H9 (cell line): ENCODE measurements at regions not wholly inside any gene's neighbourhood (a gene's known extent, or its start where the extent isn't known, plus 50 kb on each side); places are given as distances from the start of the nearest gene placed in this dataset.

Experiments
- DNase-seq: peaks from one replicate; pipeline ENCODE4 v3.0.0-alpha.2; 2017
- H2AFZ ChIP-seq: one replicate; pipeline ENCODE4 v1.6.1; 2013; ENCODE audit warnings: mild to moderate bottlenecking, low read length, control low read depth, moderate library complexity
- H2AK5ac ChIP-seq: 2 replicates; pipeline ENCODE4 v1.6.1; 2013; ENCODE audit warnings: low read length, control low read depth, mixed read lengths; ENCODE audit not compliant: insufficient read length
- H2BK120ac ChIP-seq: one replicate; pipeline ENCODE4 v1.6.1; 2013; ENCODE audit warnings: low read depth, mild to moderate bottlenecking, low read length, control low read depth, inconsistent platforms; ENCODE audit not compliant: poor library complexity, severe bottlenecking
- H2BK12ac ChIP-seq: 2 replicates; pipeline ENCODE4 v1.6.1; 2013; ENCODE audit warnings: low read length, control low read depth, mixed read lengths, low read depth; ENCODE audit not compliant: insufficient read length
- H2BK15ac ChIP-seq: 2 replicates; pipeline ENCODE4 v1.6.1; 2013; ENCODE audit warnings: low read depth, low read length, control low read depth
- H2BK20ac ChIP-seq: one replicate; pipeline ENCODE4 v1.6.1; 2013; ENCODE audit warnings: low read depth, mild to moderate bottlenecking, low read length, control low read depth, inconsistent platforms; ENCODE audit not compliant: poor library complexity, severe bottlenecking
- H2BK5ac ChIP-seq: 2 replicates; pipeline ENCODE4 v1.6.1; 2013; ENCODE audit warnings: low read length, control low read depth, mixed read lengths; ENCODE audit not compliant: insufficient read length
- H3K14ac ChIP-seq: 2 replicates; pipeline ENCODE4 v1.6.1; 2013; ENCODE audit warnings: low read length, control low read depth; ENCODE audit not compliant: insufficient read depth
- H3K18ac ChIP-seq: 2 replicates; pipeline ENCODE4 v1.6.1; 2013; ENCODE audit warnings: low read depth, mild to moderate bottlenecking, mixed read lengths, low read length, control low read depth; ENCODE audit not compliant: insufficient read length
- H3K23ac ChIP-seq: 2 replicates; pipeline ENCODE4 v1.6.1; 2013; ENCODE audit warnings: low read length, control low read depth, mixed read lengths, low read depth; ENCODE audit not compliant: insufficient read length
- H3K23me2 ChIP-seq: 2 replicates; pipeline ENCODE4 v1.6.1; 2013; ENCODE audit warnings: low read depth, mild to moderate bottlenecking, mixed read lengths, low read length, control low read depth; ENCODE audit not compliant: insufficient read length, poor library complexity, severe bottlenecking
- H3K27ac ChIP-seq: 2 replicates; pipeline ENCODE4 v1.5.1; 2013; ENCODE audit warnings: low read length, control low read depth, mixed read lengths, low read depth; ENCODE audit not compliant: insufficient read length
- H3K27me3 ChIP-seq: 2 replicates; pipeline ENCODE4 v1.6.1; 2013; ENCODE audit warnings: low read length, control low read depth, inconsistent platforms; ENCODE audit not compliant: insufficient read depth
- H3K4ac ChIP-seq: 2 replicates; pipeline ENCODE4 v1.6.1; 2013; ENCODE audit warnings: low read depth, mild to moderate bottlenecking, control low read depth, inconsistent platforms, low read length, moderate library complexity
- H3K4me1 ChIP-seq: 2 replicates; pipeline ENCODE4 v1.6.1; 2013; ENCODE audit warnings: low read length, control low read depth, inconsistent platforms; ENCODE audit not compliant: insufficient read depth
- H3K4me2 ChIP-seq: 2 replicates; pipeline ENCODE4 v1.6.1; 2013; ENCODE audit warnings: low read length, control low read depth, mixed read lengths; ENCODE audit not compliant: insufficient read length, insufficient read depth
- H3K56ac ChIP-seq: 2 replicates; pipeline ENCODE4 v1.6.1; 2013; ENCODE audit warnings: low read depth, mild to moderate bottlenecking, mixed read lengths, low read length, control low read depth; ENCODE audit not compliant: insufficient read length
- H3K79me1 ChIP-seq: 2 replicates; pipeline ENCODE4 v1.6.1; 2013; ENCODE audit warnings: low read depth, mild to moderate bottlenecking, moderate library complexity, low read length, control low read depth, inconsistent platforms; ENCODE audit not compliant: insufficient read depth, poor library complexity, severe bottlenecking
- H3K79me2 ChIP-seq: 2 replicates; pipeline ENCODE4 v1.6.1; 2013; ENCODE audit warnings: low read length, control low read depth, inconsistent platforms; ENCODE audit not compliant: insufficient read depth
- H3K9ac ChIP-seq: 2 replicates; pipeline ENCODE4 v1.6.1; 2013; ENCODE audit warnings: low read length, control low read depth, mixed read lengths; ENCODE audit not compliant: insufficient read length; ENCODE audit errors: extremely low read depth
- H3K9me3 ChIP-seq: one replicate; pipeline ENCODE4 v1.6.1; 2013; ENCODE audit warnings: low read depth, low read length, inconsistent platforms; ENCODE audit not compliant: control insufficient read depth
- H3T11ph ChIP-seq: one replicate; pipeline ENCODE4 v1.6.1; 2013; ENCODE audit warnings: mild to moderate bottlenecking, low read length, control low read depth, inconsistent platforms
- H4K20me1 ChIP-seq: one replicate; pipeline ENCODE4 v1.6.1; 2013; ENCODE audit not compliant: control insufficient read depth, insufficient read length, insufficient read depth
- H4K5ac ChIP-seq: 2 replicates; pipeline ENCODE4 v1.6.1; 2013; ENCODE audit warnings: low read depth, mild to moderate bottlenecking, mixed read lengths, low read length, control low read depth; ENCODE audit not compliant: insufficient read length
- H4K8ac ChIP-seq: replicated peaks from 2 replicates; pipeline ENCODE4 v1.6.1; 2013; ENCODE audit warnings: low read length, control low read depth, mixed read lengths, low read depth; ENCODE audit not compliant: insufficient read length
- H4K91ac ChIP-seq: 2 replicates; pipeline ENCODE4 v1.6.1; 2013; ENCODE audit warnings: low read depth, mild to moderate bottlenecking, moderate library complexity, mixed read lengths, low read length, control low read depth; ENCODE audit not compliant: insufficient read length
- H3K27ac Mint-ChIP-seq, 3 experiments: 2 replicates in 2 of 3; 3 replicates in 1 of 3; pipeline ENCODE4 v1.8.0; 2020 to 2021; ENCODE audit warnings: mixed read lengths in 3 of 3, mild to moderate bottlenecking in 1 of 3, moderate library complexity in 1 of 3
- H3K27me3 Mint-ChIP-seq: 2 replicates; pipeline ENCODE4 v1.8.0; 2021; ENCODE audit warnings: low read depth, mild to moderate bottlenecking, moderate library complexity, mixed read lengths
- H3K36me3 Mint-ChIP-seq, 3 experiments: 2 replicates in 2 of 3; 3 replicates in 1 of 3; pipeline ENCODE4 v1.8.0; 2020 to 2021; ENCODE audit warnings: low read depth in 3 of 3, mixed read lengths in 3 of 3; ENCODE audit not compliant: insufficient read depth in 1 of 3
- H3K4me1 Mint-ChIP-seq, 2 experiments: 2 replicates each; pipeline ENCODE4 v1.8.0; 2020; ENCODE audit warnings: mixed read lengths in 2 of 2
- H3K4me3 Mint-ChIP-seq, 2 experiments: 2 replicates in 1 of 2; 3 replicates in 1 of 2; pipeline ENCODE4 v1.8.0; 2020 to 2021; ENCODE audit warnings: mild to moderate bottlenecking in 2 of 2, mixed read lengths in 2 of 2, moderate library complexity in 1 of 2
- H3K9me3 Mint-ChIP-seq, 2 experiments: 2 replicates in 1 of 2; 3 replicates in 1 of 2; pipeline ENCODE4 v1.8.0; 2020; ENCODE audit warnings: mild to moderate bottlenecking in 2 of 2, mixed read lengths in 2 of 2, moderate library complexity in 1 of 2
- CTCF ChIP-seq: fragments of 200-600 bp; sonication (generic); conservative IDR thresholded peaks from 3 replicates; pipeline ENCODE4 v1.8.0; 2021; ENCODE audit warnings: antibody characterized with exemption, mild to moderate bottlenecking
- WGBS: extraction: QIAGEN DNeasy Blood & Tissue Kit; methylation state at CpG from one replicate; pipeline ENCODE4 v1.1.7; 2013; ENCODE audit warnings: missing lambda C conversion rate, low lambda C conversion rate, mixed read lengths; ENCODE audit not compliant: insufficient read length; ENCODE audit errors: extremely low coverage; 5-methylcytosine and 5-hydroxymethylcytosine counted together

- H3K27ac ChIP-seq, result no peak overlapping the region
- DNase-seq, result no peak
- H3K27me3 ChIP-seq, result no peaks in the 10 kb centered on the region
- H3K56ac ChIP-seq, result no peak overlapping the region
- no peak overlapping the region for H3K4ac ChIP-seq
- no peaks in the 10 kb centered on the region for H3K4me1 ChIP-seq
- no peak overlapping the region for H3T11ph ChIP-seq
- H2BK5ac ChIP-seq, result no peak overlapping the region
- H3K9me3 ChIP-seq, result no peaks in the 10 kb centered on the region
- H4K8ac ChIP-seq, result no peak overlapping the region
- H4K5ac ChIP-seq, result no peak overlapping the region
- H3K9ac ChIP-seq, result no peak overlapping the region
- no peaks in the 10 kb centered on the region for H4K20me1 ChIP-seq
- H3K79me2 ChIP-seq, result no peaks in the 10 kb centered on the region
- Mint-ChIP-seq H3K27ac (no peak overlapping the region), H3K4me1 (no peaks in the 10 kb centered on the region), H3K4me3 (no peak overlapping the region), H3K27me3 (no peaks in the 10 kb centered on the region), H3K9me3 (no peaks in the 10 kb centered on the region), H3K36me3 (no peaks in the 10 kb centered on the region)
- no peak overlapping the region for H2BK20ac ChIP-seq
- no peaks in the 10 kb centered on the region for H3K79me1 ChIP-seq
- no peak overlapping the region for H3K14ac ChIP-seq
- H3K23me2 ChIP-seq, result no peaks in the 10 kb centered on the region
- H2AK5ac ChIP-seq, result no peak overlapping the region
- TF ChIP-seq CTCF, result no peak
- no peak overlapping the region for H2BK15ac ChIP-seq
- no peak overlapping the region for H4K91ac ChIP-seq
- no peak overlapping the region for H3K23ac ChIP-seq
- no peak overlapping the region for H2BK120ac ChIP-seq
- H2AFZ ChIP-seq, result no peak overlapping the region
- H3K4me2 ChIP-seq, result no peak overlapping the region
- no CpG with 5 or more reads among the region's 1 CpG for WGBS
- H3K18ac ChIP-seq, result no peak overlapping the region
- no peak overlapping the region for H2BK12ac ChIP-seq
Measured at GRCh38 chr14:85793533-85793932, 263.6 kb downstream of the FLRT2 start.
